ENCODE measurements at regions not wholly inside any gene's neighbourhood (a gene's known extent, or its start where the extent isn't known, plus 50 kb on each side); places are given as distances from the start of the nearest gene placed in this dataset.

GRCh38 chr5:54829102-54829501, 156.3 kb downstream of the ESM1 start:
- no peak for ATAC-seq (ENCODE audit: insufficient read depth, low FRiP score)
- Histone ChIP-seq H3K9me3 (ENCODE audit: control insufficient read depth in 4 of 4, insufficient read depth in 3 of 4, low read length in 3 of 4) (no peaks in the 10 kb centered on the region), H3K36me3 (ENCODE audit: control insufficient read depth in 4 of 4, insufficient read depth in 4 of 4, low read length in 4 of 4) (no peaks in the 10 kb centered on the region), H3K4me1 (ENCODE audit: control insufficient read depth in 5 of 5, insufficient read depth in 5 of 5, low read length in 5 of 5) (peaks cover 0 to 5% (median 0%) of the 10 kb centered on the region in 5 donors), H3K27me3 (ENCODE audit: control insufficient read depth in 3 of 3, insufficient read depth in 3 of 3, low read length in 2 of 3) (no peaks in the 10 kb centered on the region), H3K4me3 (no peak overlapping the region), H3K9ac (ENCODE audit: insufficient read depth in 1 of 2, low read length in 2 of 2) (no peak overlapping the region), H3K27ac (ENCODE audit: low read depth in 1 of 2, low read length in 1 of 2) (no peak overlapping the region)
- TF ChIP-seq CTCF (IDR thresholded peaks at IDR 0.05; ENCODE audit: control extremely low read depth, extremely low read depth), result no peak
- 93 to 94% methylated on average over 8 of the region's 8 CpGs for WGBS, 2 donors
- DNase-seq, result no peak

GRCh38 chr5:54828151-54828550, 157.2 kb downstream of the ESM1 start:
- Histone ChIP-seq H3K9ac (ENCODE audit: insufficient read depth in 1 of 2, low read length in 2 of 2) (no peak overlapping the region), H3K4me3 (no peak overlapping the region), H3K27me3 (ENCODE audit: control insufficient read depth in 3 of 3, insufficient read depth in 3 of 3, low read length in 2 of 3) (no peaks in the 10 kb centered on the region), H3K4me1 (ENCODE audit: control insufficient read depth in 5 of 5, insufficient read depth in 5 of 5, low read length in 5 of 5) (no peaks in the 10 kb centered on the region), H3K9me3 (ENCODE audit: control insufficient read depth in 4 of 4, insufficient read depth in 3 of 4, low read length in 3 of 4) (no peaks in the 10 kb centered on the region), H3K27ac (ENCODE audit: low read depth in 1 of 2, low read length in 1 of 2) (no peak overlapping the region), H3K36me3 (ENCODE audit: control insufficient read depth in 4 of 4, insufficient read depth in 4 of 4, low read length in 4 of 4) (no peaks in the 10 kb centered on the region)
- TF ChIP-seq CTCF (IDR thresholded peaks at IDR 0.05; ENCODE audit: control extremely low read depth, extremely low read depth), result no peak
- no peak for ATAC-seq (ENCODE audit: insufficient read depth, low FRiP score)
- DNase-seq, result no peak

GRCh38 chr5:54825005-54825404, 160.4 kb downstream of the ESM1 start:
- DNase-seq (no peak), ATAC-seq (ENCODE audit: insufficient read depth, low FRiP score) (no peak)
- no peaks in the 10 kb centered on the region for H3K36me3 ChIP-seq (ENCODE audit: control insufficient read depth in 4 of 4, insufficient read depth in 4 of 4, low read length in 4 of 4)
- H3K9ac ChIP-seq (ENCODE audit: insufficient read depth in 1 of 2, low read length in 2 of 2), result no peak overlapping the region
- H3K9me3 ChIP-seq (ENCODE audit: control insufficient read depth in 4 of 4, insufficient read depth in 3 of 4, low read length in 3 of 4), result no peaks in the 10 kb centered on the region
- no peaks in the 10 kb centered on the region for H3K27me3 ChIP-seq (ENCODE audit: control insufficient read depth in 3 of 3, insufficient read depth in 3 of 3, low read length in 2 of 3)
- peaks cover 0 to 3% (median 0%) of the 10 kb centered on the region in 5 donors for H3K4me1 ChIP-seq (ENCODE audit: control insufficient read depth in 5 of 5, insufficient read depth in 5 of 5, low read length in 5 of 5)
- no peak overlapping the region for H3K27ac ChIP-seq (ENCODE audit: low read depth in 1 of 2, low read length in 1 of 2)
- H3K4me3 ChIP-seq, result no peak overlapping the region
- no peak for TF ChIP-seq CTCF (IDR thresholded peaks at IDR 0.05; ENCODE audit: control extremely low read depth, extremely low read depth)

GRCh38 chr5:54823006-54823405, 162.4 kb downstream of the ESM1 start:
- ATAC-seq (ENCODE audit: insufficient read depth, low FRiP score) (no peak), DNase-seq (no peak)
- no peak for TF ChIP-seq CTCF (IDR thresholded peaks at IDR 0.05; ENCODE audit: control extremely low read depth, extremely low read depth)
- Histone ChIP-seq H3K27ac (ENCODE audit: low read depth in 1 of 2, low read length in 1 of 2) (no peak overlapping the region), H3K9ac (ENCODE audit: insufficient read depth in 1 of 2, low read length in 2 of 2) (no peak overlapping the region), H3K4me1 (ENCODE audit: control insufficient read depth in 5 of 5, insufficient read depth in 5 of 5, low read length in 5 of 5) (peaks cover 0 to 3% (median 0%) of the 10 kb centered on the region in 5 donors), H3K4me3 (no peak overlapping the region), H3K9me3 (ENCODE audit: control insufficient read depth in 4 of 4, insufficient read depth in 3 of 4, low read length in 3 of 4) (no peaks in the 10 kb centered on the region), H3K36me3 (ENCODE audit: control insufficient read depth in 4 of 4, insufficient read depth in 4 of 4, low read length in 4 of 4) (no peaks in the 10 kb centered on the region), H3K27me3 (ENCODE audit: control insufficient read depth in 3 of 3, insufficient read depth in 3 of 3, low read length in 2 of 3) (no peaks in the 10 kb centered on the region)

Measured in lung (tissue), 11 donors.